K562 (cell line): ENCODE measurements at regions not wholly inside any gene's neighbourhood (a gene's known extent, or its start where the extent isn't known, plus 50 kb on each side); places are given as distances from the start of the nearest gene placed in this dataset.

Experiments used
- IRF1 ChIP-seq: sonication (generic); formaldehyde crosslinking; IDR thresholded peaks from 2 replicates; pipeline ENCODE4 v1.8.0; 2022; ENCODE audit warnings: missing genetic modification reagents, mild to moderate bottlenecking, borderline replicate concordance
- TCF7L2 ChIP-seq: fragments of 150-350 bp; IDR thresholded peaks from 2 replicates; pipeline ENCODE4 v1.6.1; 2016; ENCODE audit warnings: low read depth, mild to moderate bottlenecking, low read length, moderate library complexity
- ZFX ChIP-seq: sonication (generic); formaldehyde crosslinking; IDR thresholded peaks from 2 replicates; pipeline ENCODE4 v1.8.0; 2022; ENCODE audit warnings: mild to moderate bottlenecking, missing genetic modification reagents, moderate library complexity

GRCh38 chr10:111390813-111391563 lies 314.2 kb downstream of the ADRA2A start:
- no peak for TF ChIP-seq ZFX
- TF ChIP-seq TCF7L2, result no peak
- TF ChIP-seq IRF1 (CRISPR knock-in tag), result no peak
